DND-41 (cell line): ENCODE measurements at regions not wholly inside any gene's neighbourhood (a gene's known extent, or its start where the extent isn't known, plus 50 kb on each side); places are given as distances from the start of the nearest gene placed in this dataset.

Experiments used
- ATAC-seq: fragments of 200-7000 bp; cut with Tn5 transposase; 3 replicates; pipeline ENCODE4 v1.9.1; 2021; ENCODE audit warnings: low read depth; ENCODE audit not compliant: insufficient read depth
- DNase-seq: peaks from one replicate; pipeline ENCODE4 v3.0.0-alpha.2; 2020
- H2AFZ ChIP-seq: 2 replicates; pipeline ENCODE4 v1.6.0; 2012; ENCODE audit warnings: low read depth, low read length
- H3K27ac ChIP-seq: 2 replicates; pipeline ENCODE4 v1.5.1; 2012; ENCODE audit warnings: low read length, inconsistent platforms
- H3K27me3 ChIP-seq: fragments of 200-600 bp; sonication (generic); 2 replicates; pipeline ENCODE4 v1.6.0; 2012; ENCODE audit warnings: low read length, mild to moderate bottlenecking, inconsistent platforms; ENCODE audit not compliant: insufficient read depth, poor library complexity
- H3K36me3 ChIP-seq: 2 replicates; pipeline ENCODE4 v1.5.1; 2012; ENCODE audit warnings: low read length, inconsistent platforms; ENCODE audit not compliant: insufficient read depth
- H3K4me1 ChIP-seq: 2 replicates; pipeline ENCODE4 v1.5.1; 2012; ENCODE audit warnings: mild to moderate bottlenecking, low read length; ENCODE audit not compliant: insufficient read depth
- H3K4me2 ChIP-seq: 2 replicates; pipeline ENCODE4 v1.6.0; 2012; ENCODE audit warnings: mild to moderate bottlenecking, moderate library complexity, low read length, inconsistent platforms; ENCODE audit not compliant: insufficient read depth
- H3K4me3 ChIP-seq, 2 experiments: fragments of 200-600 bp in 1 of 2; shearing (Covaris generic) in 1 of 2; 2 replicates each; pipeline ENCODE4 v1.5.1; 2012 to 2016; ENCODE audit warnings: inconsistent platforms in 2 of 2, low read length in 2 of 2, mild to moderate bottlenecking in 2 of 2, low read depth in 1 of 2, moderate library complexity in 1 of 2
- H3K79me2 ChIP-seq: 2 replicates; pipeline ENCODE4 v1.6.0; 2012; ENCODE audit warnings: low read length, inconsistent platforms; ENCODE audit not compliant: insufficient read depth
- H3K9ac ChIP-seq: 2 replicates; pipeline ENCODE4 v1.6.0; 2012; ENCODE audit warnings: low read depth, mild to moderate bottlenecking, inconsistent platforms, low read length, moderate library complexity
- H3K9me3 ChIP-seq: 2 replicates; pipeline ENCODE4 v1.5.1; 2012; ENCODE audit warnings: low read length, moderate library complexity, mild to moderate bottlenecking, inconsistent platforms; ENCODE audit not compliant: insufficient read depth, severe bottlenecking
- H4K20me1 ChIP-seq: 2 replicates; pipeline ENCODE4 v1.6.0; 2012; ENCODE audit warnings: low read length; ENCODE audit not compliant: insufficient read depth
- CTCF ChIP-seq: IDR thresholded peaks from 2 replicates; pipeline ENCODE4 v1.5.1; 2012; ENCODE audit warnings: borderline replicate concordance, low read length, moderate library complexity, mild to moderate bottlenecking; ENCODE audit not compliant: poor library complexity, severe bottlenecking; ENCODE audit errors: extremely low read depth
- EZH2 ChIP-seq: IDR thresholded peaks from 3 replicates; pipeline ENCODE4 v1.6.1; 2012; ENCODE audit warnings: borderline replicate concordance, low read depth, mild to moderate bottlenecking, moderate library complexity, low read length, inconsistent platforms; ENCODE audit not compliant: severe bottlenecking

GRCh38 chr1:221125976-221126375 is 246.7 kb downstream of the HLX start:
- TF ChIP-seq CTCF (no peak), EZH2 (no peak)
- no peaks in the 10 kb centered on the region for H3K36me3 ChIP-seq
- ATAC-seq, result no peak

GRCh38 chr1:221137666-221138065 is 258.4 kb downstream of the HLX start:
- Histone ChIP-seq H3K36me3 (no peaks in the 10 kb centered on the region), H3K27me3 (no peaks in the 10 kb centered on the region), H3K4me2 (no peak overlapping the region), H4K20me1 (no peaks in the 10 kb centered on the region), H3K4me1 (no peaks in the 10 kb centered on the region), H3K27ac (no peak overlapping the region), H3K79me2 (no peaks in the 10 kb centered on the region), H3K9me3 (no peaks in the 10 kb centered on the region), H2AFZ (no peak overlapping the region), H3K9ac (no peak overlapping the region), H3K4me3 (no peak overlapping the region)
- no peak for ATAC-seq
- no peak for DNase-seq
- TF ChIP-seq CTCF, result no peak
- no peak for TF ChIP-seq EZH2

More at GRCh38 chr1:221125976-221126375, 246.7 kb downstream of the HLX start:
- no peak overlapping the region for H2AFZ ChIP-seq
- H3K4me2 ChIP-seq, result no peak overlapping the region
- H3K79me2 ChIP-seq, result no peaks in the 10 kb centered on the region
- no peak overlapping the region for H3K27ac ChIP-seq
- no peaks in the 10 kb centered on the region for H3K27me3 ChIP-seq
- H3K9ac ChIP-seq, result no peak overlapping the region
- no peaks in the 10 kb centered on the region for H3K9me3 ChIP-seq
- H4K20me1 ChIP-seq, result no peaks in the 10 kb centered on the region
- DNase-seq, result no peak
- no peak overlapping the region for H3K4me3 ChIP-seq
- H3K4me1 ChIP-seq, result no peaks in the 10 kb centered on the region

- Histone ChIP-seq H3K79me2 (no peaks in the 10 kb centered on the region), H3K27ac (no peak overlapping the region), H2AFZ (no peak overlapping the region), H4K20me1 (no peaks in the 10 kb centered on the region), H3K4me3 (no peak overlapping the region), H3K9ac (no peak overlapping the region), H3K4me2 (no peak overlapping the region), H3K4me1 (no peaks in the 10 kb centered on the region), H3K9me3 (no peaks in the 10 kb centered on the region), H3K27me3 (no peaks in the 10 kb centered on the region), H3K36me3 (no peaks in the 10 kb centered on the region)
- DNase-seq (no peak), ATAC-seq (no peak)
- no peak for TF ChIP-seq CTCF
- no peak for TF ChIP-seq EZH2
Measured at GRCh38 chr1:221138516-221138915, 259.3 kb downstream of the HLX start.

GRCh38 chr1:221139991-221140390 is 260.7 kb downstream of the HLX start:
- DNase-seq, result no peak
- no peaks in the 10 kb centered on the region for H3K79me2 ChIP-seq
- no peaks in the 10 kb centered on the region for H3K27me3 ChIP-seq
- no peak for ATAC-seq
- no peak overlapping the region for H3K4me3 ChIP-seq
- no peak overlapping the region for H3K9ac ChIP-seq
- H4K20me1 ChIP-seq, result no peaks in the 10 kb centered on the region
- TF ChIP-seq CTCF (no peak), EZH2 (no peak)
- H3K9me3 ChIP-seq, result no peaks in the 10 kb centered on the region
- no peaks in the 10 kb centered on the region for H3K4me1 ChIP-seq
- H3K4me2 ChIP-seq, result no peak overlapping the region
- no peak overlapping the region for H2AFZ ChIP-seq
- H3K27ac ChIP-seq, result no peak overlapping the region
- H3K36me3 ChIP-seq, result no peaks in the 10 kb centered on the region
